Liver (tissue), 8 donors: ENCODE measurements at regions not wholly inside any gene's neighbourhood (a gene's known extent, or its start where the extent isn't known, plus 50 kb on each side); places are given as distances from the start of the nearest gene placed in this dataset.

Experiments used
- DNase-seq: peaks from one replicate; pipeline ENCODE4 v3.0.0-alpha.2; 2017; ENCODE audit warnings: low spot score
- H3K27ac ChIP-seq, 2 donors: one replicate each; pipeline ENCODE4 v1.7.0; 2013; ENCODE audit warnings: inconsistent platforms in 2 of 2, low read length in 2 of 2, control low read depth in 1 of 2, low read depth in 1 of 2, mild to moderate bottlenecking in 1 of 2
- H3K27me3 ChIP-seq, 4 donors: one replicate each; pipeline versions ENCODE4 v1.6.1 to v1.7.0; 2013; ENCODE audit warnings: low read length in 3 of 4, inconsistent platforms in 1 of 4, mild to moderate bottlenecking in 1 of 4, moderate library complexity in 1 of 4; ENCODE audit not compliant: control insufficient read depth in 4 of 4, insufficient read depth in 4 of 4
- H3K36me3 ChIP-seq, 4 donors: one replicate each; pipeline versions ENCODE4 v1.6.1 to v1.7.0; 2013; ENCODE audit warnings: low read length in 3 of 4, mild to moderate bottlenecking in 3 of 4, low read depth in 1 of 4, moderate library complexity in 1 of 4; ENCODE audit not compliant: control insufficient read depth in 4 of 4, insufficient read depth in 3 of 4
- H3K4me1 ChIP-seq, 4 donors: one replicate each; pipeline versions ENCODE4 v1.6.1 to v1.7.0; 2013; ENCODE audit warnings: low read length in 3 of 4, mild to moderate bottlenecking in 3 of 4, moderate library complexity in 1 of 4; ENCODE audit not compliant: control insufficient read depth in 4 of 4, insufficient read depth in 4 of 4
- H3K4me3 ChIP-seq, 3 donors: one replicate each; pipeline versions ENCODE4 v1.6.1 to v1.7.0; 2013; ENCODE audit warnings: low read length in 3 of 3, control low read depth in 1 of 3, low read depth in 1 of 3, mild to moderate bottlenecking in 1 of 3
- H3K9ac ChIP-seq, 2 donors: one replicate each; pipeline ENCODE4 v1.7.0; 2013; ENCODE audit warnings: low read length in 2 of 2, mild to moderate bottlenecking in 2 of 2, moderate library complexity in 2 of 2, control low read depth in 1 of 2, low read depth in 1 of 2
- H3K9me3 ChIP-seq, 4 donors: one replicate each; pipeline versions ENCODE4 v1.6.1 to v1.7.0; 2013; ENCODE audit warnings: low read length in 3 of 4; ENCODE audit not compliant: control insufficient read depth in 4 of 4
- FOXA1 ChIP-seq: IDR thresholded peaks from 2 replicates; pipeline ENCODE4 v1.6.1; 2016; ENCODE audit warnings: antibody characterized with exemption
- FOXA2 ChIP-seq: IDR thresholded peaks from 2 replicates; pipeline ENCODE4 v1.6.1; 2016; ENCODE audit warnings: antibody characterized with exemption
- GABPA ChIP-seq, 2 donors: IDR thresholded peaks in 1 of 2; conservative IDR thresholded peaks in 1 of 2; 2 replicates each; pipeline ENCODE4 v1.6.1; 2016; ENCODE audit warnings: antibody characterized with exemption in 2 of 2, mild to moderate bottlenecking in 1 of 2, moderate library complexity in 1 of 2
- HNF4A ChIP-seq, 2 donors: conservative IDR thresholded peaks; 2 replicates each; pipeline ENCODE4 v1.6.1; 2016; ENCODE audit warnings: antibody characterized with exemption in 2 of 2, mild to moderate bottlenecking in 2 of 2
- HNF4G ChIP-seq: IDR thresholded peaks from 2 replicates; pipeline ENCODE4 v1.6.1; 2016; ENCODE audit warnings: antibody characterized with exemption
- NR2F2 ChIP-seq: IDR thresholded peaks from 2 replicates; pipeline ENCODE4 v1.6.1; 2016; ENCODE audit warnings: antibody characterized with exemption
- RAD21 ChIP-seq, 2 donors: IDR thresholded peaks; 2 replicates each; pipeline ENCODE4 v1.6.1; 2016; ENCODE audit warnings: antibody characterized with exemption in 2 of 2, mild to moderate bottlenecking in 2 of 2
- RXRA ChIP-seq, 2 donors: IDR thresholded peaks; 2 replicates each; pipeline ENCODE4 v1.6.1; 2017 to 2018; ENCODE audit warnings: antibody characterized with exemption in 2 of 2, mild to moderate bottlenecking in 1 of 2
- TAF1 ChIP-seq: conservative IDR thresholded peaks from 2 replicates; pipeline ENCODE4 v1.6.1; 2016; ENCODE audit warnings: antibody characterized with exemption, mild to moderate bottlenecking
- YY1 ChIP-seq: IDR thresholded peaks from 2 replicates; pipeline ENCODE4 v1.6.1; 2016; ENCODE audit warnings: antibody characterized with exemption, mild to moderate bottlenecking
- WGBS: extraction: QIAGEN DNeasy Blood & Tissue Kit; methylation state at CpG from one replicate; pipeline ENCODE4 v1.1.7; 2013; 5-methylcytosine and 5-hydroxymethylcytosine counted together
- TF ChIP-seq, protein P1 (sequence below): fragments of 150-350 bp; IDR thresholded peaks from 2 replicates; pipeline ENCODE4 v1.5.1; 2017; ENCODE audit warnings: improper control_type of control experiment, low read depth, low read length; ENCODE audit not compliant: missing input control
- TF ChIP-seq, protein P2 (sequence below): IDR thresholded peaks from 2 replicates; pipeline ENCODE4 v1.6.1; 2016; ENCODE audit warnings: antibody characterized with exemption
- TF ChIP-seq, protein P3 (sequence below): IDR thresholded peaks from 2 replicates; pipeline ENCODE4 v1.6.1; 2016; ENCODE audit warnings: antibody characterized with exemption, mild to moderate bottlenecking
- TF ChIP-seq, protein P4 (sequence below): IDR thresholded peaks from 2 replicates; pipeline ENCODE4 v1.6.1; 2016; ENCODE audit warnings: antibody characterized with exemption
- TF ChIP-seq, protein P5 (sequence below): IDR thresholded peaks from 2 replicates; pipeline ENCODE4 v1.6.1; 2016; ENCODE audit warnings: antibody characterized with exemption
- donor health status: healthy.
- donor health status: healthy.
- donor health status: healthy.
- donor health status: healthy.
- donor health status: healthy.

DNA sequence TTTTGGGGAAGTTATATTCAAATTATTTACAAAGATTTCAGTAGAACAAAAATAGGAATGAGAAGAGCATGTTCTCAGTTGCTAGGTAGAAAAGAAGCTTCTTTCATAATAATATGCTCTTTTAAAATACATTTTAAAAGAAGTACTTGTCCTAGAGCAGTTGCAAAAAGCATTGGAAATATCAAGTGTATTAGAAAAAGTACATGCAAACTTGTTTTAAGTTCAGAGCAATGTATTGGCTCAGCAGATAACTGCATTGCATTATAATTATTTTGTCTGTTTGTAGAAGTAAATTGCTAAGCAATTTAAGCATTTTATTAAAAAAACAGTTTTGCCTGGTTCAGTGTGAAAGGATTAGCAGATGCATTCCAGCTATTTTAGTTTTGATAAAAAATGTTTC lies 806.4 kb downstream of the USP25 start (continued):
- TF ChIP-seq TAF1: no peak
- no peak for TF ChIP-seq FOXA2

DNA sequence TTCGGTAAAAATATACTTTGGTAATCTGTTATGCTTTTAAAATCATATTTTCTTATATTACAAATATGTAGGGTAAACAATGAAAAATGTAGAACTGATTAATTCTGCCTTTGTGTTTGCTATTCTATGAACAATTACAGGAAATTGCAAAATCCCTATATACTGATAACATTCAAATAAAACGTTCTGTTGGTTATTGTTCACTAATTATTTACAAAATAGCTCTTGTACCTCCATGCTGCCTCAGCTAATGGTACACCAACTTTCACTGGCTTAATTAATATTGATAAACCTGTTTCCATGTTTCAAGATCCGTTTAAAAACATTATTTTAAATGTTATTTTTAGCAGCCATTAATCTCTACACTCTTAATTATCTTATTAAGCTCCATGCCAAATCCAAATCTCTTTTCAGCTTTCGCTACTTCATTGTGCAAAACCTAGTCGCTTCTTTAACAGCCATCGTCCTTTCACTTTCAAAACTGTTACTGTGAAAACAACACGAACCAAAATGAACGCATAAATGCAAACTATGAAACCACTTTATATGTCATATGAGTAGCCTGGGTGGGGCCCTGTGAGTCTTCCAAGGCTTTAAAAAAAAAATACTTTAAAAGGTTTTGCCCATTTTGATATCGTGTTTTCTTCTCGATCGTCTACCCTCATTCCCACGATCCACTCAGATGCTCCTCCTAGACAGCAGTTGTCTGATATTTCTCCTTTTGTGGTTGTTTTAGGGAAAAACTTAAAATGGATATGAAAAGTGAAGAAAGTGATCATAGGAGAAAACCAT lies 807.1 kb downstream of the USP25 start:
- no peak for TF ChIP-seq RXRA (IDR thresholded peaks at IDR 0.05)
- no peak for TF ChIP-seq NR2F2
- no peak for TF ChIP-seq HNF4A (conservative IDR thresholded peaks at IDR 0.05)
- no peak for TF ChIP-seq HNF4G
- TF ChIP-seq, protein P1, sequence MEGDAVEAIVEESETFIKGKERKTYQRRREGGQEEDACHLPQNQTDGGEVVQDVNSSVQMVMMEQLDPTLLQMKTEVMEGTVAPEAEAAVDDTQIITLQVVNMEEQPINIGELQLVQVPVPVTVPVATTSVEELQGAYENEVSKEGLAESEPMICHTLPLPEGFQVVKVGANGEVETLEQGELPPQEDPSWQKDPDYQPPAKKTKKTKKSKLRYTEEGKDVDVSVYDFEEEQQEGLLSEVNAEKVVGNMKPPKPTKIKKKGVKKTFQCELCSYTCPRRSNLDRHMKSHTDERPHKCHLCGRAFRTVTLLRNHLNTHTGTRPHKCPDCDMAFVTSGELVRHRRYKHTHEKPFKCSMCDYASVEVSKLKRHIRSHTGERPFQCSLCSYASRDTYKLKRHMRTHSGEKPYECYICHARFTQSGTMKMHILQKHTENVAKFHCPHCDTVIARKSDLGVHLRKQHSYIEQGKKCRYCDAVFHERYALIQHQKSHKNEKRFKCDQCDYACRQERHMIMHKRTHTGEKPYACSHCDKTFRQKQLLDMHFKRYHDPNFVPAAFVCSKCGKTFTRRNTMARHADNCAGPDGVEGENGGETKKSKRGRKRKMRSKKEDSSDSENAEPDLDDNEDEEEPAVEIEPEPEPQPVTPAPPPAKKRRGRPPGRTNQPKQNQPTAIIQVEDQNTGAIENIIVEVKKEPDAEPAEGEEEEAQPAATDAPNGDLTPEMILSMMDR: no peak
- TF ChIP-seq YY1: peak; percentile 78
- no peaks in the 10 kb centered on the region for H3K9me3 ChIP-seq
- H3K4me1 ChIP-seq: peaks cover 0 to 15% (median 12%) of the 10 kb centered on the region in 4 donors
- H3K4me3 ChIP-seq: peak overlapping the region; percentile 54 to 63 (median 59)
- H3K9ac ChIP-seq: peak overlapping the region; percentile 88 to 93
- H3K27me3 ChIP-seq: no peaks in the 10 kb centered on the region
- DNase-seq: no peak
- WGBS: 26% methylated on average over 12 of the region's 12 CpGs
- H3K27ac ChIP-seq: peak overlapping the region; percentile 70 to 81
- H3K36me3 ChIP-seq: peaks cover 0 to 4% (median 0%) of the 10 kb centered on the region in 4 donors

DNA sequence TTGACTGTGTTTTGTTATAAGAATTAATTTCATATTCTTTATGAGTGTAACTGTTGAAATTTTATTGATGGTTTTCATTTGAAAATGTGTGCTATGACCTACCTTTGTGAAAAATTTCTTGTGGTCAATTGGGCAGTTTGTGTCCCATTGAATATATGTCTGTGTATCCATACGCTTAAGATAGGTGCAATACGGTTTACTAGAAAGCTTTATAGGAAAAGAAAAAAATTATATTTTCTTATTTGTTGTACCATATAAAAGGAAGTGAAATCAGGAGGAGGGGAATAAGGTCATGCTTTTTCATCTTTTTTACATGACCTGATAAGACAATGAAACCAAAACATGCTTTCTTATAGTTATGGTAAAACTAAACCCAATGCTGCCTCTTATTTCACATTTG lies 807.7 kb downstream of the USP25 start:
- 75% methylated on average over 2 of the region's 2 CpGs for WGBS
- Histone ChIP-seq H3K27me3 (no peaks in the 10 kb centered on the region), H3K4me1 (peaks cover 0 to 15% (median 12%) of the 10 kb centered on the region in 4 donors), H3K27ac (peak overlapping the region; percentile 70 to 81), H3K9ac (peak overlapping the region; percentile 88 to 93), H3K4me3 (peak overlapping the region; percentile 6 to 59 (median 54)), H3K9me3 (no peaks in the 10 kb centered on the region), H3K36me3 (peaks cover 0 to 4% (median 0%) of the 10 kb centered on the region in 4 donors)
- TF ChIP-seq FOXA2 (no peak), FOXA1 (no peak), RXRA (IDR thresholded peaks at IDR 0.05) (no peak), NR2F2 (no peak), TAF1 (no peak), GABPA (IDR thresholded peaks at IDR 0.05 in 1 of 2, conservative IDR thresholded peaks at IDR 0.05 in 1 of 2) (no peak), HNF4A (conservative IDR thresholded peaks at IDR 0.05) (no peak), RAD21 (IDR thresholded peaks at IDR 0.05) (no peak)
- TF ChIP-seq, protein P2, sequence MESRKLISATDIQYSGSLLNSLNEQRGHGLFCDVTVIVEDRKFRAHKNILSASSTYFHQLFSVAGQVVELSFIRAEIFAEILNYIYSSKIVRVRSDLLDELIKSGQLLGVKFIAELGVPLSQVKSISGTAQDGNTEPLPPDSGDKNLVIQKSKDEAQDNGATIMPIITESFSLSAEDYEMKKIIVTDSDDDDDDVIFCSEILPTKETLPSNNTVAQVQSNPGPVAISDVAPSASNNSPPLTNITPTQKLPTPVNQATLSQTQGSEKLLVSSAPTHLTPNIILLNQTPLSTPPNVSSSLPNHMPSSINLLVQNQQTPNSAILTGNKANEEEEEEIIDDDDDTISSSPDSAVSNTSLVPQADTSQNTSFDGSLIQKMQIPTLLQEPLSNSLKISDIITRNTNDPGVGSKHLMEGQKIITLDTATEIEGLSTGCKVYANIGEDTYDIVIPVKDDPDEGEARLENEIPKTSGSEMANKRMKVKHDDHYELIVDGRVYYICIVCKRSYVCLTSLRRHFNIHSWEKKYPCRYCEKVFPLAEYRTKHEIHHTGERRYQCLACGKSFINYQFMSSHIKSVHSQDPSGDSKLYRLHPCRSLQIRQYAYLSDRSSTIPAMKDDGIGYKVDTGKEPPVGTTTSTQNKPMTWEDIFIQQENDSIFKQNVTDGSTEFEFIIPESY: no peak
- TF ChIP-seq, protein P1: no peak
- TF ChIP-seq, protein P3, sequence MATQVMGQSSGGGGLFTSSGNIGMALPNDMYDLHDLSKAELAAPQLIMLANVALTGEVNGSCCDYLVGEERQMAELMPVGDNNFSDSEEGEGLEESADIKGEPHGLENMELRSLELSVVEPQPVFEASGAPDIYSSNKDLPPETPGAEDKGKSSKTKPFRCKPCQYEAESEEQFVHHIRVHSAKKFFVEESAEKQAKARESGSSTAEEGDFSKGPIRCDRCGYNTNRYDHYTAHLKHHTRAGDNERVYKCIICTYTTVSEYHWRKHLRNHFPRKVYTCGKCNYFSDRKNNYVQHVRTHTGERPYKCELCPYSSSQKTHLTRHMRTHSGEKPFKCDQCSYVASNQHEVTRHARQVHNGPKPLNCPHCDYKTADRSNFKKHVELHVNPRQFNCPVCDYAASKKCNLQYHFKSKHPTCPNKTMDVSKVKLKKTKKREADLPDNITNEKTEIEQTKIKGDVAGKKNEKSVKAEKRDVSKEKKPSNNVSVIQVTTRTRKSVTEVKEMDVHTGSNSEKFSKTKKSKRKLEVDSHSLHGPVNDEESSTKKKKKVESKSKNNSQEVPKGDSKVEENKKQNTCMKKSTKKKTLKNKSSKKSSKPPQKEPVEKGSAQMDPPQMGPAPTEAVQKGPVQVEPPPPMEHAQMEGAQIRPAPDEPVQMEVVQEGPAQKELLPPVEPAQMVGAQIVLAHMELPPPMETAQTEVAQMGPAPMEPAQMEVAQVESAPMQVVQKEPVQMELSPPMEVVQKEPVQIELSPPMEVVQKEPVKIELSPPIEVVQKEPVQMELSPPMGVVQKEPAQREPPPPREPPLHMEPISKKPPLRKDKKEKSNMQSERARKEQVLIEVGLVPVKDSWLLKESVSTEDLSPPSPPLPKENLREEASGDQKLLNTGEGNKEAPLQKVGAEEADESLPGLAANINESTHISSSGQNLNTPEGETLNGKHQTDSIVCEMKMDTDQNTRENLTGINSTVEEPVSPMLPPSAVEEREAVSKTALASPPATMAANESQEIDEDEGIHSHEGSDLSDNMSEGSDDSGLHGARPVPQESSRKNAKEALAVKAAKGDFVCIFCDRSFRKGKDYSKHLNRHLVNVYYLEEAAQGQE: no peak
- TF ChIP-seq, protein P4, sequence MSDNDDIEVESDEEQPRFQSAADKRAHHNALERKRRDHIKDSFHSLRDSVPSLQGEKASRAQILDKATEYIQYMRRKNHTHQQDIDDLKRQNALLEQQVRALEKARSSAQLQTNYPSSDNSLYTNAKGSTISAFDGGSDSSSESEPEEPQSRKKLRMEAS: no peak
- TF ChIP-seq, protein P5, sequence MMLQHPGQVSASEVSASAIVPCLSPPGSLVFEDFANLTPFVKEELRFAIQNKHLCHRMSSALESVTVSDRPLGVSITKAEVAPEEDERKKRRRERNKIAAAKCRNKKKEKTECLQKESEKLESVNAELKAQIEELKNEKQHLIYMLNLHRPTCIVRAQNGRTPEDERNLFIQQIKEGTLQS: no peak
- no peak for DNase-seq
